HG02970 (cell line): ENCODE measurements at regions not wholly inside any gene's neighbourhood (a gene's known extent, or its start where the extent isn't known, plus 50 kb on each side); places are given as distances from the start of the nearest gene placed in this dataset.

Source experiments
- ATAC-seq: cut with Tn5 transposase; IDR thresholded peaks from one replicate; pipeline ENCODE4 v1.9.1; 2021; ENCODE audit warnings: mild to moderate bottlenecking, moderate library complexity, moderate number of reproducible peaks; ENCODE audit not compliant: unreplicated experiment, low FRiP score

DNA sequence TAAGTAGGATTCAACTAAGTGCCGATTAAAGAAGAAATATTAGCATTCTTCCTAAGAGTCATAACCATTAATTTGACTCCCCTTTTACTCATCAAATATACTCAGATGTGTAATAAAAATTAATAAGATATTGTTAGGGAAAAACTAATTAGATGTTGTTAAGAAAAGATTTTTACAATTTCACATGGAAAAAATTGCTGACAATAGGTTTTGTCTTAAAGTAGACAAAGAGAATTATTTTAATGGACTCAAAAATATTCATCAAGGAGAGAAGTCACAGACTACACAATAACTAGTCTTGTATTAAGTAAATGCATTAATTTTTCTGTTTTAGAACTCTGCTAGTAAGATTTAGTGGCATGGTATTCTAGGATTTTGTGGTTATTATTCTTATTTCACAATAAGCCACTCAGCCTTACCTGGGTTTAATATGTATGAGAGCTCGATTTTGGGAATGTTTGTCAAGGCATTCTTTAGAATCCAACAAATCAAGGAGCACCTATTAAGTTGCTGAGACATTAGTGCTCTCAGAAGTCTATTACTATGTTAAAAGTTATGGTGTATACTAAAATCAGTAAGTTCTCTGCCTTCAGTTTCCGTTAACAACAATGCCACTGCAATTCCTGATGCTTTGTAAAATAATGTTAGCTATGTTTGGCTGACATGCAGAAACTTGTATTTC, 110.2 kb upstream of the UGT8 start:
- no peak for ATAC-seq

DNA sequence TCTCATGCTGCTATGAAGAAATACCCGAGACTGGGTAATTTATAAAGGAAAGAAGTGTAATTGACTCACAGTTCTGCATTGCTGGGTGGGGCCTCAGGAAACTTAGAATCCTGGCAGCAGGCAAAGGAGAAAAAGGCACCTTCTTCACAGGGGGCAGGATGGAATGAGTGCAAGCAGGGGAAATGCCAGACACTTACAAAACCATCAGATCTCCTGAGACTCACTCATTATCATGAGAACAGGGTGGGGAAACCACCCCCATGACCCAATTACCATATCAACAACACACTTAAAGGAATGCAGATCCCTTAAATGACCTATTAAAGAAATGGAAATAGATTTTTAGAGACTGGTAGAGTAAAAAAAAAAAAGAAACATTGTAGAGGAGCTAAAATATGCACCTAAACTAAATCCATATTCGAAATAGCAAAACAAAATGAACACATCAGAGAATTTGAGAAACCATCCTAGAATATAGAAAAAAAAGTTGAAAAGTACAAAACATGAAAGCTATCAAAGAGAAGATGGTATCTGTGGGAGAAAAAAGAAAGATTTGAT, 104.3 kb upstream of the UGT8 start:
- no peak for ATAC-seq

DNA sequence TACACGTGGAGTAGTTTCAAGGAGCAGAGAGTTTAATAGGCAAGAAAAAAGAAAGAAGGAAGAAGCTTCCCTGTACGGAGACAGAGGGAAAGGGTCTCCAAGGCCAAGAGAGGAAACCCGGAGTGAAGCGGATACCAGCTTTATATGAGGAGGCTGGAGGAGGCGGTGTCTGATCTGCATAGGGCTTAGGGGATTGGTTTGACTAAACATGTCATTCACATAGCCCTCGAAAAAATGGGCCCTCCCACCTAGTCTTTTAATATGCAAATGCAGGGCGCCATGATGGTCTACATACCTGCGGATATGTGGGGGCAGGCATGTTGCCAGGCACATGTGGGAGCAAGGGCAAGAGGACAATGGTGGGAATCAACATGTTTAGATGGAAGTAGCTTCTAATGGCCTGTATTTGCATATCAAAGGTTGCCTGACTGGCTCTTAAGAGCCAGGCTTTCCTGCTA, 103.1 kb upstream of the UGT8 start:
- no peak for ATAC-seq

DNA sequence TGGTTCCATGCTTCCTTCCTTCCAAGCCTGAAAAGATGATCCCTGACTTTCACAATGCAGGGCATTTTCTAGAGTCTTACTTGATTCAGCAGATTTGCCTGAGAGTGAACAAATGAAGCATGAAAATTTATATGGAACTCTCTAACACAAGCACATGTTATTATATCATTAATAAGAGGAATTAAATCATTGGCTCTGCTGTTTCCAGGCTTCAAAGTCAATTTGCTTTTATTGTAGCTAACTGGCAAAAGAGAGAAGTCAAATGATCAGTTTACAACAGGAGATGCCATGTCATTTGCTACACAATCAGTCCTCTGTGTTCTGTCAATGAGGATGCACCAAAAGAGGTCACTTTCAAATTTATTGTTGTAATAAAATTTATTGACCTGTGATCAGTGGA, 101.5 kb upstream of the UGT8 start:
- no peak for ATAC-seq

DNA sequence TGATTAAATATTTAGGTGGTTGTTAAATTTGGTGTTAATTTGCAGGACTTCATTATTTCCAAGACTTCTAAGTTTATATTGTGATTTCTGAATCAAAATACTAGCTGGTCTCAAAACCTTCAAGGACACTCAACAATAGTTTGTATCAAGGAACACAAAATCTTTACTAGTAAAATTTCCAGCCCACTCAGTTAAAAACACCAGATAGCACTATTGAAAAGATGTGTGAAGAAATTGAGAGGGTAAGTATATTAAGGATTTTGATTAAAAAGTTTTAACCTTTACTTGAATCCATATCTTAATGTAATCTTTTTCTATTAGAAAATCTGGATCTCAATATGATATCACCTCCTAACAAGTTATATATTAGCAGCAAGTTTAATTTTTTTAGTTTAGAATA, 89.3 kb upstream of the UGT8 start:
- no peak for ATAC-seq

DNA sequence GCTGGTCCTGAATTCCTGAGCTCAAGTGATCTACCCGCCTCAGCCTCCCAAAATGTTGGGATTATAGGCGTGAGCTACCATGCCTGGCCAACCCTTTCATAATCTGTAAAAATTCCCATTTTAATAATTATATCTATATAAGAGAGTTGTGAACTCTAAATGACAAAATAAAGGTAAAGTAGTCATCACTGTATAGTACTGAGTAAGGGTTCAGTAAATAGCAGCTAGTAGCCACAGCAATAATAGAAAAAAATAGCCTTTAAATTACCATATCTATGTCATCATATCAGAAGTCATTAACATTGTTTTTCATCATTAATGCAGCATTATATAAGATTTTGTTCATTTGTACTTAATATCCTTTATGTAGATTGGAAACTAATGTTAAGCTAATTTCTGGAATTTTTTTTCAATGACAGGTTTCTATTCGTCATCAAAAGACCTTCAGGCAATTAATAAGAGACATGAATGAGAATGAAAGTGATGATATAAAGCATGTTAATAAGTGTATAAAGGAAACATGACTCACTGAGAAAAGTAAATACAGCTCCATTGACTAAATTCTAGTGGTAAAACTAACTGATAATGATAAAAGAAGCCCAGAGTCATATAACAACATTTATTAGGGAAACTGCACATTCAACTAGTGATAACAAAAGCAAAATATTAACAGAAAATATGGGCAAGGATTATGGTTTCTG, 85.9 kb upstream of the UGT8 start:
- no peak for ATAC-seq

DNA sequence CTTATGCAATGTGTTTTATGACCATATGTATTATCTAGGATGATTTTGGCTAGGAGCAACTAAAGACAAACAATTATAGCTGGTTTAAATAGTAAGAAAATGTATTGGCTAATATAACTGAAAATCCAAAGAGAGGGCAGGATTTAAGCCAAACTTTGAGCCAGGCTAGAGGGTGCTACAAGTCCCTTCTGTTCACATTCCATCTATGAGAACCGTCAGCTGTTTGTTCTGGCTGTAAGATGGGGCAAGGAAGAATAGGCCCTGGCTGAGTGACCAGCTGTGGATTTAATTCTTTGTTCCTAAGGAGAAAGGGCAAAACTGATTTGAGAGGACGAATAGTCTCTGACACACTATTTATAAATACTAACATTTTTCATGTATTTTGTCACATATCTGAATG, 79.2 kb upstream of the UGT8 start:
- ATAC-seq = no peak

DNA sequence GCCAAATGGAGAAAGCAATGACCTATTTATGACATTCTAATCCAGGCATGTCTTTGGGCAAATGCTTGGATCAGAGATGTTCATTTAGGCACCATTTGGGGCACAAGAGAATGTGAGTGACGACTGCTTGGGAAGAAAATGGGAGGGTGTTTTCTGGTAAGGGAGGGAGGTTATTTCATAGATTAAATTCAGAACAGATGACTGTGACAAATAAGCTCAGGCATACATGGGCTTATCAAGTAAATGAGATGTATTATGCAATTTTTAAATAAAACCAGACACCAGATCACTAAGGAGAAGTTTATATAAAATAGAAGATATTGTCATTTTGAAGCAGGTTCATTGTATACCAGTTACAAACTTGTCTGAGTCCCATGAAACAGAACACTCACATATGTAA, 71.4 kb upstream of the UGT8 start:
- no peak for ATAC-seq

DNA sequence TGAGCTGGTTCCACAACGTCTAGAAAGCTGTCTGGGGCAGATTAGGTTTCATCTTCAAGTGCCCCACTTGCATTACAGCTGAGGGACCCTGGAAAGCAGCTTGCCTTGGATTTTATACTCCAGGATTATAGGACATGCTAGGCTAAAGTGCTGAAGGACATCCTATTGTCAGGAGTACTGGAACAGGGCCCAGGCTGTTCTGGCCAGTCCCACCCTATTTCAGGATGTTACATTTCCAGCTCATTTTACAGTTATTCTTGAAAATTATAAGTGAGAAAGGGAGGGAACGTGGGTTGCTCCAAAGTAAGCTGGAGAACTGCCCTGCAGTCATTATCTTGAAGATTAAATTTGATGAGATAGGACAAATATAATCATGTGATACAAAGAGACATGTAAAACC, 71.0 kb upstream of the UGT8 start:
- ATAC-seq = no peak

DNA sequence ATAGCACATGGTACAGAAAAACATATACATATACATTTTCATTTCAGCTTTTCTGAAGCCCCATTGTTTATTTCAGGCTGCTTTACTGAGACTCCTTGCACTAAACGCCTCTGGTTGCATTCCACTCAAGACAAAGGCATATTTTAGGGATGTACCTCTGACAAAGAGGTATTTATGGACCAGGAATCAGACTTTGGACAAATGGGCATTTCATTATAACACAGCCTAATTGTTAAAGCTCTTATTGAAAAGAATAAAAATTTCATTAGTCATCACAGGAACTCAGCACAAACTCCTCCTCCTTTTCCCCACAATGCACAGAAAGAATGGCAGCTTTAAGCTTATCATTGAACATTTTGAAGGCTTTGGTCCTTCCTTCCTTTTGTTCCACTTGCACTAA, 62.9 kb upstream of the UGT8 start:
- ATAC-seq = no peak

DNA sequence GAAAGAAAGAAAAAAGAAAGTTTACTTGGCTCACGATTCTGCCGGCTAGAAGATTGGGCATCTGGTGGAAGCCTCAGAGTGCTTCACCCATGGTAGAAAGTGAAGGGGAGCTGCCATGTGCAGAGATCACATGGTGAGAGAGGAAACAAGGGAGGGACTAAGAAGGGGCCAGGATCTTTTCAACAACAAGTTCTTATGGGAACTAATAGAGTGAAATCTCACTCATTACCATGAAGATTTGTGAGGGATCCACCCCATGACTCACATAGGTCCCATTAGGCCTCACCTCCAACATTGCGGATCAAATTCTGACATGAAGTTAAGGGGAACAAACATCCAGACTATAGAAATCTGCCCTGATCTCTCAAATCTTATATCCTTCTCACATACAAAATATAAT, 61.3 kb upstream of the UGT8 start:
- no peak for ATAC-seq

DNA sequence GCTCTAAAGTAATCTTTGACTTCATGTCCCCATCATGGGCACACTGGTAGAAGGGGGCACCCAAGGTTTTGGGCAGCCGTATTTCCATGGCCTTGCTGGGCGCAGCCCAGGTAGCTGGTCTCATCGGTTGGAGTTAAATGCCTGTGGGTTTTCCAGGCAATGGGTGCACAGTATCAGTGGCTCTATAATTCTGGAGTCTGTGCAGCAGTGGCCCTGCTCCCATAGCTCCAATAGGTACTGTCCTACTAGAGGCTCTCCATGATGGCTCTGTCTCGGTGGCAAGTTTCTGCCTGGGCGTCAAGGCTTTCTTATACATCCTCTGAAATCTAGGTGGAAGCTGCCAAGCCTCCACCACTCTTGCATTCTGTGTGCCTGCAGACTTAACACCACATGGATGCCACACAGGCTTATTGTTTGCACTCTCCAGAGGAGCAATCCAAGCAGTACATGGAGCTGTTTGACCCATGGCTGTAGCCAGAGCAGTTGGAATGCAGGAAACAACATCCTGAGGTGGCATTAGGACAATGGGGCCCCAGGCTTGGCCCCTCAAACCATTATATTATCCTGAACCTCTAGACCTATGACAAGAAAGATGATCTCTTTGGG, 60.5 kb upstream of the UGT8 start:
- ATAC-seq = no peak

DNA sequence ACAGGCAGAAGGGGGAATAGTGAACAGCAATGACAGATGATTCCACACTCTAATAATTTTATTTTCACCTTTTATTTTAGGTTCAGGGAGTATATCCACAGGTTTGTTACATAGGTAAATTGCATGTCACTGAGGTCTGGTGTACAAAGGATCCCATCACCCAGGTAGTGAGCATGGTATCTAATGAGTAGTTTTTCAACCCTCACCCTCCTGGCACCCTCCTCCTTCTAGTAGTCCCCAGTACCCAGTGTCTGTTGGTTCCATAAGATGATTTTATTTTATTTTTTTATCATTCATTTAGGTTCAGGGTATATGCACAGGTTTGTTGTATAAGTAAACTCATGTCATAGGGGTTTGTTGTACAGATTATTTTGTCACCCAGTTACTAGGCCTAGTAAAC, 58.6 kb upstream of the UGT8 start:
- no peak for ATAC-seq

DNA sequence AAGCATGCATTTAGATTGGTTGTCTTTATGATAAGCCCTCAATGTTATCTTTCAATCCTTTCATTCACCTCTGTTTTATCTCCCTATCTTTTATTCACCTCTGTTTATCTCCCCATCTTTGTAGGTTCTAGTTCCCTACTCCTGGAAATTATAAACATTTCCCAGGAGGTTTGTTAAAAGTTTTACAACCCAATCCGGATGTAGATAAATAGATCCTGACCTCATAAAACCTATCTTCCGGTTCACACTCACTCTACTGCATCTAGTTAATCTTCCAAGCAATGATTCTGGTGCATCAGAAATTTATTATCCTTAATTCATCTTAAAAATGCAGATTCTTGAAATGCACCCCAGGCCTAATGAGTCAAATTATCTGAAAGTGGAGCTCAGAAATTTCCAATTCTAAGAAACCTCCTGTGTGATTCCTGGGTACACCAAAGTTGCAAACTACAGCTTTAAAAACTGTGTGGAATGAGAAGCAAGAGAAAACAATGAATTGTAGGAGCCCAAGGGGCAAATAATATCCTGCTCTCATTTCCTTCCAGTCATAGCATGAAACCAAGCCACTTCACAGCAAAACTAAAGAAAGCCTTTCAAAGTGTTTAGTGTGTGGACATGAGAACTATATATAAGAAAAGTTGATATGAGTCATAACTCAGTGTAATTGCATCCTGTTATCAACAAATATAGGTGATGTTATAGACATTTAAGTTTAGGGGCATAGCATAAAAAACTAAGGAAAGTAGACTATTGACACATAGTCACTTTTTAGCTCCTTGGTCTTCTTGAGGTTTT, 51.1 kb upstream of the UGT8 start:
- ATAC-seq = no peak
